Breast epithelium (tissue), 3 donors: ENCODE measurements at regions not wholly inside any gene's neighbourhood (a gene's known extent, or its start where the extent isn't known, plus 50 kb on each side); places are given as distances from the start of the nearest gene placed in this dataset.
"Not testable (repeated sequence)": the region's sequence is repeated elsewhere in the genome, so short reads cannot be mapped to it uniquely, and the experiment has no call there.

Source experiments
- CTCF ChIP-seq, 3 donors: fragments of 450-650 bp; IDR thresholded peaks; one replicate each; pipeline ENCODE4 v1.5.1; 2016 to 2017; ENCODE audit warnings: antibody characterized with exemption in 3 of 3, mild to moderate bottlenecking in 3 of 3, moderate library complexity in 3 of 3
- POLR2A ChIP-seq: fragments of 450-650 bp; IDR thresholded peaks from one replicate; pipeline ENCODE4 v1.6.1; 2016; ENCODE audit warnings: antibody characterized with exemption, mild to moderate bottlenecking, moderate library complexity
- POLR2AphosphoS5 ChIP-seq, 3 donors: sonication (generic); formaldehyde crosslinking; IDR thresholded peaks; one replicate each; pipeline ENCODE4 v1.6.1; 2017; ENCODE audit warnings: antibody characterized with exemption in 3 of 3

GRCh38 chr2:54048896-54049295 lies 66.5 kb upstream of the ACYP2 start:
- not testable (repeated sequence) for TF ChIP-seq CTCF (IDR thresholded peaks at IDR 0.05); POLR2AphosphoS5 (IDR thresholded peaks at IDR 0.05); POLR2A
